ENCODE measurements at regions not wholly inside any gene's neighbourhood (a gene's known extent, or its start where the extent isn't known, plus 50 kb on each side); places are given as distances from the start of the nearest gene placed in this dataset.

DNA sequence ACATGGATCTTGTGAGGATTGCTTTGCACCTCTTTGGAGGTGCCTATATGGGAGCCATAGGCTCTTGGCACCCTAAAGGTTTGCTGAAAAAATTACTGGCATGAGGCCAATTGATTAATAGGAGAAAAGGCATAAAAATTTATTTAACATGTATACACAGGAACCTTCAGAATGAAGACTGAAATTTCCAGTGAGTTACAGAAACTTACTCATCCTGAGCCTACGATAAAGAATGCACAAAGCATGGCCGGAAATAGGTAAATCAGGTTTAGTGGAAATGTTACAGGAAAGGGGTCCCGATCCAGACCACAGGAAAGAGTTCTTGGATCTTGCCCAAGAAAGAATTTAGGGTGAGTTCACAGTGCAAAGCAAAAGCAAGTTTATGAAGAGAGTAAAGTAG lies 625.3 kb downstream of the MMUT start (continued):
- no peak for TF ChIP-seq ISL1 (CRISPR knock-in tag; IDR thresholded peaks at IDR 0.05)
- no peak for TF ChIP-seq SNAI2 (CRISPR knock-in tag; IDR thresholded peaks at IDR 0.05)
- TF ChIP-seq ESRRG (CRISPR knock-in tag; IDR thresholded peaks at IDR 0.05): no peak
- TF ChIP-seq, protein P1, sequence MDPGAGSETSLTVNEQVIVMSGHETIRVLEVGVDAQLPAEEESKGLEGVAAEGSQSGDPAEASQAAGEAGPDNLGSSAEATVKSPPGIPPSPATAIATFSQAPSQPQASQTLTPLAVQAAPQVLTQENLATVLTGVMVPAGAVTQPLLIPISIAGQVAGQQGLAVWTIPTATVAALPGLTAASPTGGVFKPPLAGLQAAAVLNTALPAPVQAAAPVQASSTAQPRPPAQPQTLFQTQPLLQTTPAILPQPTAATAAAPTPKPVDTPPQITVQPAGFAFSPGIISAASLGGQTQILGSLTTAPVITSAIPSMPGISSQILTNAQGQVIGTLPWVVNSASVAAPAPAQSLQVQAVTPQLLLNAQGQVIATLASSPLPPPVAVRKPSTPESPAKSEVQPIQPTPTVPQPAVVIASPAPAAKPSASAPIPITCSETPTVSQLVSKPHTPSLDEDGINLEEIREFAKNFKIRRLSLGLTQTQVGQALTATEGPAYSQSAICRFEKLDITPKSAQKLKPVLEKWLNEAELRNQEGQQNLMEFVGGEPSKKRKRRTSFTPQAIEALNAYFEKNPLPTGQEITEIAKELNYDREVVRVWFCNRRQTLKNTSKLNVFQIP (CRISPR knock-in tag; IDR thresholded peaks at IDR 0.05; ENCODE audit: borderline replicate concordance, low read depth): no peak
- TF ChIP-seq ZC3H10 (CRISPR knock-in tag; IDR thresholded peaks at IDR 0.05): no peak
- TF ChIP-seq, protein P2, sequence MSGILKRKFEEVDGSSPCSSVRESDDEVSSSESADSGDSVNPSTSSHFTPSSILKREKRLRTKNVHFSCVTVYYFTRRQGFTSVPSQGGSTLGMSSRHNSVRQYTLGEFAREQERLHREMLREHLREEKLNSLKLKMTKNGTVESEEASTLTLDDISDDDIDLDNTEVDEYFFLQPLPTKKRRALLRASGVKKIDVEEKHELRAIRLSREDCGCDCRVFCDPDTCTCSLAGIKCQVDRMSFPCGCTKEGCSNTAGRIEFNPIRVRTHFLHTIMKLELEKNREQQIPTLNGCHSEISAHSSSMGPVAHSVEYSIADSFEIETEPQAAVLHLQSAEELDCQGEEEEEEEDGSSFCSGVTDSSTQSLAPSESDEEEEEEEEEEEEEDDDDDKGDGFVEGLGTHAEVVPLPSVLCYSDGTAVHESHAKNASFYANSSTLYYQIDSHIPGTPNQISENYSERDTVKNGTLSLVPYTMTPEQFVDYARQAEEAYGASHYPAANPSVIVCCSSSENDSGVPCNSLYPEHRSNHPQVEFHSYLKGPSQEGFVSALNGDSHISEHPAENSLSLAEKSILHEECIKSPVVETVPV (CRISPR knock-in tag; IDR thresholded peaks at IDR 0.05): no peak

DNA sequence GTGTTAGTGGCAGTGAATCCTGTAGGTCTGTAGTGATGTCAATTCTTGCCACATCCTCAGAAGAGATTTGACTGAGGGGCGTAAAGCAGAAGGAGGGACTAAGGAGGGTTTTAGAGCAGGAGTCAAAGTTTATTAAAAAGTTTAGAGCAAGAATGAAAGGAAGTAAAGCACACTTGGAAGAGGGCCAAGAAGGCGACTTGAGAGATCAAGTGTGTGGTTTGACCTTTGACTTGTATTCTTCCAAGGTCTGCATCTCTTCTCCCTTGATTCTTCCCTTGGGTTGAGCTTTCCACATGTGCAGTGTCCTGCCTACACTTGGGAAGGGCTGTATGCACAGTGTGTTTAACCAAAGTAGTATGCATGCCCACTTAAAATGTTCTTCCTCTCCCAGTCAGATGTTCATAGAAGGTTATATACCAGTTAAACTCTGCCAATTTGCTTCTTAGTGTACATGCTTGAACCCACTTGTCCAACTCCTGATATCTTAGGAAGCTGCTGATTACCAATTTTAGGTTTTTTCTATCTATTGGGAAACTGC lies 627.6 kb downstream of the MMUT start:
- TF ChIP-seq, protein P1 (CRISPR knock-in tag; IDR thresholded peaks at IDR 0.05; ENCODE audit: borderline replicate concordance, low read depth): no peak
- TF ChIP-seq ZNF70 (CRISPR knock-in tag; IDR thresholded peaks at IDR 0.05) (no peak), ZC3H10 (CRISPR knock-in tag; IDR thresholded peaks at IDR 0.05) (no peak), TOX (CRISPR knock-in tag; IDR thresholded peaks at IDR 0.05; ENCODE audit: borderline replicate concordance) (no peak), BACH2 (CRISPR knock-in tag; IDR thresholded peaks at IDR 0.05; ENCODE audit: borderline replicate concordance) (no peak), RARB (CRISPR knock-in tag; IDR thresholded peaks at IDR 0.05) (no peak), TCF4 (CRISPR knock-in tag; IDR thresholded peaks at IDR 0.05; ENCODE audit: borderline replicate concordance) (no peak), CSDC2 (CRISPR knock-in tag; IDR thresholded peaks at IDR 0.05) (no peak), PPARA (CRISPR knock-in tag; IDR thresholded peaks at IDR 0.05; ENCODE audit: borderline replicate concordance) (no peak), ZNF8 (CRISPR knock-in tag; IDR thresholded peaks at IDR 0.05) (no peak), ZFP3 (CRISPR knock-in tag; IDR thresholded peaks at IDR 0.05) (no peak), GLIS3 (CRISPR knock-in tag; IDR thresholded peaks at IDR 0.05) (no peak), ARNTL (CRISPR knock-in tag; IDR thresholded peaks at IDR 0.05; ENCODE audit: borderline replicate concordance, low read depth) (no peak), SNAI2 (CRISPR knock-in tag; IDR thresholded peaks at IDR 0.05) (no peak), ZNF565 (CRISPR knock-in tag; conservative IDR thresholded peaks at IDR 0.05; ENCODE audit: low read depth) (no peak), OSR1 (CRISPR knock-in tag; IDR thresholded peaks at IDR 0.05) (no peak)
- TF ChIP-seq, protein P3, sequence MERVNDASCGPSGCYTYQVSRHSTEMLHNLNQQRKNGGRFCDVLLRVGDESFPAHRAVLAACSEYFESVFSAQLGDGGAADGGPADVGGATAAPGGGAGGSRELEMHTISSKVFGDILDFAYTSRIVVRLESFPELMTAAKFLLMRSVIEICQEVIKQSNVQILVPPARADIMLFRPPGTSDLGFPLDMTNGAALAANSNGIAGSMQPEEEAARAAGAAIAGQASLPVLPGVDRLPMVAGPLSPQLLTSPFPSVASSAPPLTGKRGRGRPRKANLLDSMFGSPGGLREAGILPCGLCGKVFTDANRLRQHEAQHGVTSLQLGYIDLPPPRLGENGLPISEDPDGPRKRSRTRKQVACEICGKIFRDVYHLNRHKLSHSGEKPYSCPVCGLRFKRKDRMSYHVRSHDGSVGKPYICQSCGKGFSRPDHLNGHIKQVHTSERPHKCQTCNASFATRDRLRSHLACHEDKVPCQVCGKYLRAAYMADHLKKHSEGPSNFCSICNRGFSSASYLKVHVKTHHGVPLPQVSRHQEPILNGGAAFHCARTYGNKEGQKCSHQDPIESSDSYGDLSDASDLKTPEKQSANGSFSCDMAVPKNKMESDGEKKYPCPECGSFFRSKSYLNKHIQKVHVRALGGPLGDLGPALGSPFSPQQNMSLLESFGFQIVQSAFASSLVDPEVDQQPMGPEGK (CRISPR knock-in tag; IDR thresholded peaks at IDR 0.05; ENCODE audit: borderline replicate concordance): no peak
- TF ChIP-seq, protein P4, sequence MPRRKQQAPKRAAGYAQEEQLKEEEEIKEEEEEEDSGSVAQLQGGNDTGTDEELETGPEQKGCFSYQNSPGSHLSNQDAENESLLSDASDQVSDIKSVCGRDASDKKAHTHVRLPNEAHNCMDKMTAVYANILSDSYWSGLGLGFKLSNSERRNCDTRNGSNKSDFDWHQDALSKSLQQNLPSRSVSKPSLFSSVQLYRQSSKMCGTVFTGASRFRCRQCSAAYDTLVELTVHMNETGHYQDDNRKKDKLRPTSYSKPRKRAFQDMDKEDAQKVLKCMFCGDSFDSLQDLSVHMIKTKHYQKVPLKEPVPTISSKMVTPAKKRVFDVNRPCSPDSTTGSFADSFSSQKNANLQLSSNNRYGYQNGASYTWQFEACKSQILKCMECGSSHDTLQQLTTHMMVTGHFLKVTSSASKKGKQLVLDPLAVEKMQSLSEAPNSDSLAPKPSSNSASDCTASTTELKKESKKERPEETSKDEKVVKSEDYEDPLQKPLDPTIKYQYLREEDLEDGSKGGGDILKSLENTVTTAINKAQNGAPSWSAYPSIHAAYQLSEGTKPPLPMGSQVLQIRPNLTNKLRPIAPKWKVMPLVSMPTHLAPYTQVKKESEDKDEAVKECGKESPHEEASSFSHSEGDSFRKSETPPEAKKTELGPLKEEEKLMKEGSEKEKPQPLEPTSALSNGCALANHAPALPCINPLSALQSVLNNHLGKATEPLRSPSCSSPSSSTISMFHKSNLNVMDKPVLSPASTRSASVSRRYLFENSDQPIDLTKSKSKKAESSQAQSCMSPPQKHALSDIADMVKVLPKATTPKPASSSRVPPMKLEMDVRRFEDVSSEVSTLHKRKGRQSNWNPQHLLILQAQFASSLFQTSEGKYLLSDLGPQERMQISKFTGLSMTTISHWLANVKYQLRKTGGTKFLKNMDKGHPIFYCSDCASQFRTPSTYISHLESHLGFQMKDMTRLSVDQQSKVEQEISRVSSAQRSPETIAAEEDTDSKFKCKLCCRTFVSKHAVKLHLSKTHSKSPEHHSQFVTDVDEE (CRISPR knock-in tag; IDR thresholded peaks at IDR 0.05): no peak
- TF ChIP-seq, protein P2 (CRISPR knock-in tag; IDR thresholded peaks at IDR 0.05): no peak
- TF ChIP-seq, protein P5, sequence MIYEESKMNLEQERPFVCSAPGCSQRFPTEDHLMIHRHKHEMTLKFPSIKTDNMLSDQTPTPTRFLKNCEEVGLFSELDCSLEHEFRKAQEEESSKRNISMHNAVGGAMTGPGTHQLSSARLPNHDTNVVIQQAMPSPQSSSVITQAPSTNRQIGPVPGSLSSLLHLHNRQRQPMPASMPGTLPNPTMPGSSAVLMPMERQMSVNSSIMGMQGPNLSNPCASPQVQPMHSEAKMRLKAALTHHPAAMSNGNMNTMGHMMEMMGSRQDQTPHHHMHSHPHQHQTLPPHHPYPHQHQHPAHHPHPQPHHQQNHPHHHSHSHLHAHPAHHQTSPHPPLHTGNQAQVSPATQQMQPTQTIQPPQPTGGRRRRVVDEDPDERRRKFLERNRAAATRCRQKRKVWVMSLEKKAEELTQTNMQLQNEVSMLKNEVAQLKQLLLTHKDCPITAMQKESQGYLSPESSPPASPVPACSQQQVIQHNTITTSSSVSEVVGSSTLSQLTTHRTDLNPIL (CRISPR knock-in tag; IDR thresholded peaks at IDR 0.05; ENCODE audit: low read depth): no peak
- peak; percentile 55; the same call in 2 of the 3 replicates for ATAC-seq

Data from SK-N-SH treated with all-trans-retinoic acid at 6 μM for 48 hours (cell line).